Loucy (cell line): ENCODE measurements at regions not wholly inside any gene's neighbourhood (a gene's known extent, or its start where the extent isn't known, plus 50 kb on each side); places are given as distances from the start of the nearest gene placed in this dataset.

ENCODE experiments used
- H2AFZ ChIP-seq: fragments of 200-600 bp; sonication (generic); 2 replicates; pipeline ENCODE4 v1.6.0; 2016; ENCODE audit warnings: antibody characterized with exemption, mild to moderate bottlenecking, low read length, moderate library complexity
- H3F3A ChIP-seq: fragments of 200-600 bp; 2 replicates; pipeline ENCODE4 v1.6.0; 2016; ENCODE audit warnings: antibody characterized with exemption, low read depth, mild to moderate bottlenecking
- H3K27me3 ChIP-seq: fragments of 200-600 bp; sonication (generic); 2 replicates; pipeline ENCODE4 v1.6.1; 2014; ENCODE audit warnings: low read length, mild to moderate bottlenecking; ENCODE audit not compliant: insufficient read depth, poor library complexity, severe bottlenecking
- H3K36me3 ChIP-seq: fragments of 200-600 bp; sonication (generic); 2 replicates; pipeline ENCODE4 v1.6.1; 2016; ENCODE audit warnings: low read length; ENCODE audit not compliant: insufficient read depth
- H3K4me1 ChIP-seq: fragments of 200-600 bp; sonication (generic); 2 replicates; pipeline ENCODE4 v1.5.1; 2014; ENCODE audit warnings: low read length, mild to moderate bottlenecking; ENCODE audit not compliant: insufficient read depth, poor library complexity, severe bottlenecking
- H3K4me2 ChIP-seq: fragments of 200-600 bp; sonication (generic); 2 replicates; pipeline ENCODE4 v1.6.0; 2014; ENCODE audit warnings: antibody characterized with exemption, low read length, low read depth, mild to moderate bottlenecking; ENCODE audit not compliant: poor library complexity, severe bottlenecking
- H3K4me3 ChIP-seq: fragments of 200-600 bp; sonication (generic); 2 replicates; pipeline ENCODE4 v1.5.1; 2014; ENCODE audit warnings: low read length, mild to moderate bottlenecking, mixed read lengths; ENCODE audit not compliant: poor library complexity, severe bottlenecking
- H3K79me2 ChIP-seq: fragments of 200-600 bp; sonication (generic); 2 replicates; pipeline ENCODE4 v1.6.1; 2014; ENCODE audit warnings: low read length; ENCODE audit not compliant: insufficient read depth
- H3K9ac ChIP-seq: fragments of 200-600 bp; sonication (generic); 2 replicates; pipeline ENCODE4 v1.6.0; 2014; ENCODE audit warnings: mild to moderate bottlenecking, low read depth, low read length, moderate library complexity; ENCODE audit not compliant: poor library complexity, severe bottlenecking
- H3K9me2 ChIP-seq: fragments of 200-600 bp; sonication (generic); replicated peaks from 2 replicates; pipeline ENCODE4 v1.6.1; 2016; ENCODE audit warnings: low read depth, low read length, mixed read lengths
- H3K9me3 ChIP-seq: fragments of 200-600 bp; sonication (generic); 2 replicates; pipeline ENCODE4 v1.6.1; 2014; ENCODE audit warnings: mild to moderate bottlenecking, antibody characterized with exemption, low read length, low read depth; ENCODE audit not compliant: insufficient read depth
- H4K20me1 ChIP-seq: fragments of 200-600 bp; sonication (generic); 2 replicates; pipeline ENCODE4 v1.6.0; 2014; ENCODE audit warnings: antibody characterized with exemption, low read length, mild to moderate bottlenecking; ENCODE audit not compliant: insufficient read depth, poor library complexity, severe bottlenecking
- CTCF ChIP-seq: fragments of 200-600 bp; sonication (generic); conservative IDR thresholded peaks from 2 replicates; pipeline ENCODE4 v1.5.1; 2014; ENCODE audit warnings: mild to moderate bottlenecking, antibody characterized with exemption, low read length
- EZH2phosphoT487 ChIP-seq: fragments of 200-600 bp; IDR thresholded peaks from 2 replicates; pipeline ENCODE4 v1.6.1; 2018; ENCODE audit warnings: antibody characterized with exemption, mild to moderate bottlenecking, moderate library complexity, borderline replicate concordance

- H2AFZ ChIP-seq: no peak overlapping the region
- no peak overlapping the region for H3K9ac ChIP-seq
- H4K20me1 ChIP-seq: no peaks in the 10 kb centered on the region
- no peak overlapping the region for H3K4me2 ChIP-seq
- no peaks in the 10 kb centered on the region for H3K36me3 ChIP-seq
- no peaks in the 10 kb centered on the region for H3K27me3 ChIP-seq
- no peaks in the 10 kb centered on the region for H3K4me1 ChIP-seq
- H3F3A ChIP-seq: no peaks in the 10 kb centered on the region
- H3K4me3 ChIP-seq: no peak overlapping the region
- H3K79me2 ChIP-seq: no peaks in the 10 kb centered on the region
- TF ChIP-seq CTCF (no peak), EZH2phosphoT487 (no peak)
- H3K9me3 ChIP-seq: no peaks in the 10 kb centered on the region
- H3K9me2 ChIP-seq: no peaks in the 10 kb centered on the region
Measured at GRCh38 chr7:53311205-53311604, 275.8 kb downstream of the POM121L12 start.

- no peaks in the 10 kb centered on the region for H3K27me3 ChIP-seq
- TF ChIP-seq EZH2phosphoT487 (no peak), CTCF (no peak)
- H3K4me3 ChIP-seq: no peak overlapping the region
- no peaks in the 10 kb centered on the region for H4K20me1 ChIP-seq
- H2AFZ ChIP-seq: no peak overlapping the region
- H3K9ac ChIP-seq: no peak overlapping the region
- no peaks in the 10 kb centered on the region for H3K36me3 ChIP-seq
- H3F3A ChIP-seq: no peaks in the 10 kb centered on the region
- no peaks in the 10 kb centered on the region for H3K9me2 ChIP-seq
- no peaks in the 10 kb centered on the region for H3K79me2 ChIP-seq
- H3K4me2 ChIP-seq: no peak overlapping the region
- no peaks in the 10 kb centered on the region for H3K4me1 ChIP-seq
- no peaks in the 10 kb centered on the region for H3K9me3 ChIP-seq
Measured at GRCh38 chr7:53315981-53316380, 280.5 kb downstream of the POM121L12 start.

- Histone ChIP-seq H3K9ac (no peak overlapping the region), H3K36me3 (no peaks in the 10 kb centered on the region), H3F3A (no peaks in the 10 kb centered on the region), H2AFZ (no peak overlapping the region), H4K20me1 (no peaks in the 10 kb centered on the region), H3K4me1 (no peaks in the 10 kb centered on the region), H3K79me2 (no peaks in the 10 kb centered on the region), H3K4me3 (no peak overlapping the region), H3K9me2 (no peaks in the 10 kb centered on the region), H3K4me2 (no peak overlapping the region), H3K9me3 (no peaks in the 10 kb centered on the region), H3K27me3 (no peaks in the 10 kb centered on the region)
- TF ChIP-seq EZH2phosphoT487: no peak
- TF ChIP-seq CTCF: no peak
Measured at GRCh38 chr7:53318566-53318965, 283.1 kb downstream of the POM121L12 start.
